GM12878 (cell line): ENCODE measurements at regions not wholly inside any gene's neighbourhood (a gene's known extent, or its start where the extent isn't known, plus 50 kb on each side); places are given as distances from the start of the nearest gene placed in this dataset.

ENCODE experiments used
- ASH2L ChIP-seq: fragments of 300-600, 200-600 bp; sonication (generic); IDR thresholded peaks from 2 replicates; pipeline ENCODE4 v1.6.1; 2017; ENCODE audit warnings: low read depth, mild to moderate bottlenecking, borderline replicate concordance
- EP300 ChIP-seq, 2 experiments: fragments of 150-350 bp in 1 of 2; IDR thresholded peaks; 2 replicates each; pipeline ENCODE4 v1.6.1; 2011 to 2012; ENCODE audit warnings: low read depth in 2 of 2, low read length in 2 of 2, borderline replicate concordance in 1 of 2, improper control_type of control experiment in 1 of 2, inconsistent platforms in 1 of 2; ENCODE audit not compliant: control insufficient read depth in 1 of 2
- EZH2 ChIP-seq: IDR thresholded peaks from 2 replicates; pipeline ENCODE4 v1.6.1; 2012; ENCODE audit warnings: low read depth, mild to moderate bottlenecking, control low read depth, inconsistent platforms, low read length, borderline replicate concordance; ENCODE audit not compliant: control insufficient read depth
- FOS ChIP-seq: IDR thresholded peaks from 3 replicates; pipeline ENCODE4 v1.6.1; 2011; ENCODE audit warnings: borderline replicate concordance; ENCODE audit not compliant: insufficient read length; ENCODE audit errors: extremely low read depth
- TARDBP ChIP-seq: IDR thresholded peaks from 2 replicates; pipeline ENCODE4 v1.6.1; 2016; ENCODE audit warnings: borderline replicate concordance
- YY1 ChIP-seq: IDR thresholded peaks from 2 replicates; pipeline ENCODE4 v1.6.1; 2011; ENCODE audit warnings: low read depth, mild to moderate bottlenecking, low read length
- ZNF274 ChIP-seq: IDR thresholded peaks from one replicate; pipeline ENCODE4 v1.8.0; 2011; ENCODE audit not compliant: insufficient read length, insufficient read depth
- TF ChIP-seq, protein P1 (sequence below), 3 experiments: IDR thresholded peaks in 2 of 3; conservative IDR thresholded peaks in 1 of 3; 2 replicates each; pipeline ENCODE4 v1.5.1; 2011; ENCODE audit warnings: low read depth in 3 of 3, low read length in 3 of 3, mild to moderate bottlenecking in 3 of 3, control low read depth in 2 of 3, moderate library complexity in 2 of 3, inconsistent platforms in 1 of 3, mixed read lengths in 1 of 3; ENCODE audit not compliant: control insufficient read depth in 2 of 3, insufficient read depth in 1 of 3; ENCODE audit errors: extremely low read depth in 1 of 3
- TF ChIP-seq, protein P2 (sequence below): fragments of 450-650 bp; IDR thresholded peaks from 2 replicates; pipeline ENCODE4 v1.6.1; 2016; ENCODE audit warnings: mild to moderate bottlenecking, moderate library complexity, borderline replicate concordance
- TF ChIP-seq, protein P3 (sequence below): IDR thresholded peaks from 2 replicates; pipeline ENCODE4 v1.6.1; 2011; ENCODE audit warnings: low read depth, mild to moderate bottlenecking, low read length, moderate library complexity, borderline replicate concordance; ENCODE audit errors: extremely low read depth
- TF ChIP-seq, protein P4 (sequence below): IDR thresholded peaks from 2 replicates; pipeline ENCODE4 v1.6.1; 2012; ENCODE audit warnings: low read length, inconsistent platforms
- TF ChIP-seq, protein P5 (sequence below): IDR thresholded peaks from 2 replicates; pipeline ENCODE4 v1.6.1; 2011; ENCODE audit warnings: mild to moderate bottlenecking, low read depth, low read length, moderate library complexity; ENCODE audit not compliant: insufficient replicate concordance
- TF ChIP-seq, protein P6 (sequence below): IDR thresholded peaks from 2 replicates; pipeline ENCODE4 v1.6.1; 2011; ENCODE audit warnings: borderline replicate concordance, low read depth, mild to moderate bottlenecking, moderate library complexity, mixed read lengths, low read length; ENCODE audit not compliant: insufficient read depth; ENCODE audit errors: extremely low read length
- TF ChIP-seq, protein P7 (sequence below): fragments of 150-350 bp; IDR thresholded peaks from 2 replicates; pipeline ENCODE4 v1.6.1; 2014; ENCODE audit warnings: mild to moderate bottlenecking, low read depth, low read length

DNA sequence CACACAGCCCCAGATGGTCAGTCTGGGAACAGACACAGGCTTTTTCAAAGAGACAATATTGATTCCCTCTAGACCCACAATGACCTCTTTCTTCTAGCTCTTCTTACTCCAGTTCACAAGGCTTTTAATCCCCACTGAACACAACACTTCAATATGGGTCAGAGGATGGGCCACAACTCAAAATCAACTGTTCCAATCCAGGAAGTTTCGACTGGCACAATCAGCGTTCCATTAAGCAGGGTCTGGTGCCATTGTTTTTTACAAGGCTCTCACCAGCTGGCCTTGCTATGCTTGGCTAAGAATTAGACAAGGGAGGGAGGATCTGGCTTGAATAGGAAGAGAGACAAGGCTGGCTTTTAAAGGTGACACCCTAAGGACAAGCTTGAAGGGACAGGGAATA is 199.4 kb upstream of the SLC24A2 start:
- TF ChIP-seq, protein P1, sequence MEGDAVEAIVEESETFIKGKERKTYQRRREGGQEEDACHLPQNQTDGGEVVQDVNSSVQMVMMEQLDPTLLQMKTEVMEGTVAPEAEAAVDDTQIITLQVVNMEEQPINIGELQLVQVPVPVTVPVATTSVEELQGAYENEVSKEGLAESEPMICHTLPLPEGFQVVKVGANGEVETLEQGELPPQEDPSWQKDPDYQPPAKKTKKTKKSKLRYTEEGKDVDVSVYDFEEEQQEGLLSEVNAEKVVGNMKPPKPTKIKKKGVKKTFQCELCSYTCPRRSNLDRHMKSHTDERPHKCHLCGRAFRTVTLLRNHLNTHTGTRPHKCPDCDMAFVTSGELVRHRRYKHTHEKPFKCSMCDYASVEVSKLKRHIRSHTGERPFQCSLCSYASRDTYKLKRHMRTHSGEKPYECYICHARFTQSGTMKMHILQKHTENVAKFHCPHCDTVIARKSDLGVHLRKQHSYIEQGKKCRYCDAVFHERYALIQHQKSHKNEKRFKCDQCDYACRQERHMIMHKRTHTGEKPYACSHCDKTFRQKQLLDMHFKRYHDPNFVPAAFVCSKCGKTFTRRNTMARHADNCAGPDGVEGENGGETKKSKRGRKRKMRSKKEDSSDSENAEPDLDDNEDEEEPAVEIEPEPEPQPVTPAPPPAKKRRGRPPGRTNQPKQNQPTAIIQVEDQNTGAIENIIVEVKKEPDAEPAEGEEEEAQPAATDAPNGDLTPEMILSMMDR (IDR thresholded peaks at IDR 0.05 in 2 of 3, conservative IDR thresholded peaks at IDR 0.05 in 1 of 3; ENCODE audit: control insufficient read depth in 2 of 3, extremely low read depth in 1 of 3, insufficient read depth in 1 of 3, low read depth in 3 of 3, low read length in 3 of 3): no peak
- TF ChIP-seq EP300 (IDR thresholded peaks at IDR 0.05; ENCODE audit: borderline replicate concordance in 1 of 2, control insufficient read depth in 1 of 2, low read depth in 2 of 2, low read length in 2 of 2): no peak
- TF ChIP-seq, protein P2, sequence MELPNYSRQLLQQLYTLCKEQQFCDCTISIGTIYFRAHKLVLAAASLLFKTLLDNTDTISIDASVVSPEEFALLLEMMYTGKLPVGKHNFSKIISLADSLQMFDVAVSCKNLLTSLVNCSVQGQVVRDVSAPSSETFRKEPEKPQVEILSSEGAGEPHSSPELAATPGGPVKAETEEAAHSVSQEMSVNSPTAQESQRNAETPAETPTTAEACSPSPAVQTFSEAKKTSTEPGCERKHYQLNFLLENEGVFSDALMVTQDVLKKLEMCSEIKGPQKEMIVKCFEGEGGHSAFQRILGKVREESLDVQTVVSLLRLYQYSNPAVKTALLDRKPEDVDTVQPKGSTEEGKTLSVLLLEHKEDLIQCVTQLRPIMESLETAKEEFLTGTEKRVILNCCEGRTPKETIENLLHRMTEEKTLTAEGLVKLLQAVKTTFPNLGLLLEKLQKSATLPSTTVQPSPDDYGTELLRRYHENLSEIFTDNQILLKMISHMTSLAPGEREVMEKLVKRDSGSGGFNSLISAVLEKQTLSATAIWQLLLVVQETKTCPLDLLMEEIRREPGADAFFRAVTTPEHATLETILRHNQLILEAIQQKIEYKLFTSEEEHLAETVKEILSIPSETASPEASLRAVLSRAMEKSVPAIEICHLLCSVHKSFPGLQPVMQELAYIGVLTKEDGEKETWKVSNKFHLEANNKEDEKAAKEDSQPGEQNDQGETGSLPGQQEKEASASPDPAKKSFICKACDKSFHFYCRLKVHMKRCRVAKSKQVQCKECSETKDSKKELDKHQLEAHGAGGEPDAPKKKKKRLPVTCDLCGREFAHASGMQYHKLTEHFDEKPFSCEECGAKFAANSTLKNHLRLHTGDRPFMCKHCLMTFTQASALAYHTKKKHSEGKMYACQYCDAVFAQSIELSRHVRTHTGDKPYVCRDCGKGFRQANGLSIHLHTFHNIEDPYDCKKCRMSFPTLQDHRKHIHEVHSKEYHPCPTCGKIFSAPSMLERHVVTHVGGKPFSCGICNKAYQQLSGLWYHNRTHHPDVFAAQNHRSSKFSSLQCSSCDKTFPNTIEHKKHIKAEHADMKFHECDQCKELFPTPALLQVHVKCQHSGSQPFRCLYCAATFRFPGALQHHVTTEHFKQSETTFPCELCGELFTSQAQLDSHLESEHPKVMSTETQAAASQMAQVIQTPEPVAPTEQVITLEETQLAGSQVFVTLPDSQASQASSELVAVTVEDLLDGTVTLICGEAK: no peak
- no peak for TF ChIP-seq ZNF274
- TF ChIP-seq, protein P3, sequence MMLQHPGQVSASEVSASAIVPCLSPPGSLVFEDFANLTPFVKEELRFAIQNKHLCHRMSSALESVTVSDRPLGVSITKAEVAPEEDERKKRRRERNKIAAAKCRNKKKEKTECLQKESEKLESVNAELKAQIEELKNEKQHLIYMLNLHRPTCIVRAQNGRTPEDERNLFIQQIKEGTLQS: no peak
- TF ChIP-seq, protein P4, sequence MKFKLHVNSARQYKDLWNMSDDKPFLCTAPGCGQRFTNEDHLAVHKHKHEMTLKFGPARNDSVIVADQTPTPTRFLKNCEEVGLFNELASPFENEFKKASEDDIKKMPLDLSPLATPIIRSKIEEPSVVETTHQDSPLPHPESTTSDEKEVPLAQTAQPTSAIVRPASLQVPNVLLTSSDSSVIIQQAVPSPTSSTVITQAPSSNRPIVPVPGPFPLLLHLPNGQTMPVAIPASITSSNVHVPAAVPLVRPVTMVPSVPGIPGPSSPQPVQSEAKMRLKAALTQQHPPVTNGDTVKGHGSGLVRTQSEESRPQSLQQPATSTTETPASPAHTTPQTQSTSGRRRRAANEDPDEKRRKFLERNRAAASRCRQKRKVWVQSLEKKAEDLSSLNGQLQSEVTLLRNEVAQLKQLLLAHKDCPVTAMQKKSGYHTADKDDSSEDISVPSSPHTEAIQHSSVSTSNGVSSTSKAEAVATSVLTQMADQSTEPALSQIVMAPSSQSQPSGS: no peak
- TF ChIP-seq FOS: no peak
- no peak for TF ChIP-seq YY1
- TF ChIP-seq TARDBP: no peak
- TF ChIP-seq, protein P5, sequence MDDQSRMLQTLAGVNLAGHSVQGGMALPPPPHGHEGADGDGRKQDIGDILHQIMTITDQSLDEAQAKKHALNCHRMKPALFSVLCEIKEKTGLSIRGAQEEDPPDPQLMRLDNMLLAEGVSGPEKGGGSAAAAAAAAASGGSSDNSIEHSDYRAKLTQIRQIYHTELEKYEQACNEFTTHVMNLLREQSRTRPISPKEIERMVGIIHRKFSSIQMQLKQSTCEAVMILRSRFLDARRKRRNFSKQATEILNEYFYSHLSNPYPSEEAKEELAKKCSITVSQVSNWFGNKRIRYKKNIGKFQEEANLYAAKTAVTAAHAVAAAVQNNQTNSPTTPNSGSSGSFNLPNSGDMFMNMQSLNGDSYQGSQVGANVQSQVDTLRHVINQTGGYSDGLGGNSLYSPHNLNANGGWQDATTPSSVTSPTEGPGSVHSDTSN: no peak
- TF ChIP-seq, protein P6, sequence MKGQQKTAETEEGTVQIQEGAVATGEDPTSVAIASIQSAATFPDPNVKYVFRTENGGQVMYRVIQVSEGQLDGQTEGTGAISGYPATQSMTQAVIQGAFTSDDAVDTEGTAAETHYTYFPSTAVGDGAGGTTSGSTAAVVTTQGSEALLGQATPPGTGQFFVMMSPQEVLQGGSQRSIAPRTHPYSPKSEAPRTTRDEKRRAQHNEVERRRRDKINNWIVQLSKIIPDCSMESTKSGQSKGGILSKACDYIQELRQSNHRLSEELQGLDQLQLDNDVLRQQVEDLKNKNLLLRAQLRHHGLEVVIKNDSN: no peak
- TF ChIP-seq ASH2L: no peak
- TF ChIP-seq, protein P7, sequence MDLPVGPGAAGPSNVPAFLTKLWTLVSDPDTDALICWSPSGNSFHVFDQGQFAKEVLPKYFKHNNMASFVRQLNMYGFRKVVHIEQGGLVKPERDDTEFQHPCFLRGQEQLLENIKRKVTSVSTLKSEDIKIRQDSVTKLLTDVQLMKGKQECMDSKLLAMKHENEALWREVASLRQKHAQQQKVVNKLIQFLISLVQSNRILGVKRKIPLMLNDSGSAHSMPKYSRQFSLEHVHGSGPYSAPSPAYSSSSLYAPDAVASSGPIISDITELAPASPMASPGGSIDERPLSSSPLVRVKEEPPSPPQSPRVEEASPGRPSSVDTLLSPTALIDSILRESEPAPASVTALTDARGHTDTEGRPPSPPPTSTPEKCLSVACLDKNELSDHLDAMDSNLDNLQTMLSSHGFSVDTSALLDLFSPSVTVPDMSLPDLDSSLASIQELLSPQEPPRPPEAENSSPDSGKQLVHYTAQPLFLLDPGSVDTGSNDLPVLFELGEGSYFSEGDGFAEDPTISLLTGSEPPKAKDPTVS: no peak
- no peak for TF ChIP-seq EZH2
